Islet precursor cell (in vitro differentiated cells): ENCODE measurements at regions not wholly inside any gene's neighbourhood (a gene's known extent, or its start where the extent isn't known, plus 50 kb on each side); places are given as distances from the start of the nearest gene placed in this dataset.

Experiments
- DNase-seq: peaks from one replicate; pipeline ENCODE4 v3.0.0-alpha.2; 2018

DNA sequence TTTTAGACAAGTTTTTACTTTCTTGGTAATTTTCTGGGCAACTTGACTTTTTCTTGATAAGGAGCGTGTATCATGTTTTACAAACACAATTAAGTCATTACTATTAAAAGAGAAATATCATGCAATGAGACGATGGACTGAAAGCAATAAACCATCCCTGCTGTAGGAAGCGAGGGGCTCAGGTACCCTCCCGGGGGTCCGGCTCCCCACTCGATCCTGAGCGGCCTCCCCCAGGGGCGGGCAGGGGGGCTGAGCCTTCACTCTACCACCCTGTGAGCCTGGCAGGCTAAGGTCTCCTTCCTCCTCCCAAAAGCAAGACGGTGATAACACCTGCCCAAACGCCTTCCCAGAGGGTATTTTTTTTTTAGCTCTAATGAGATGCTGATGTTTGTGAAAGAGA, 51.8 kb upstream of the ADGRA1 start:
- DNase-seq: no peak

DNA sequence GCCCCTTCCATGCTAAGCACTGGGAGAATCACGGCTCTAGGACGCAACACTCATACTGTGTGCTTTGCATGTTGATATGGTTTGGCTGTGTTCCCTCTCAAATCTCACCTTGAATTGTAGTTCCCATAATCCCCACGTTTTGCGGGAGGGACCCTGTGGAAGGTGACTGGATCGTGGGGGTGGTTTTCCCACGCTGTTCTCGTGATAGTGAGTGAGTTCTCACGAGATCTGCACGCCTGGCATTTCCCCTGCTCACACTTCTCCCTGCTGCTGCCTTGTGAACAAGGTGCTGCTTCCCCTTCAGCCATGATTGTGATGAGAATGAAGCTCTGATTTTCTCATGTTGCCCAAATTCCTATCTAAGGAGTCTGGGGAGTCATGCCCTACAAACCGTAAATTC, 53.0 kb upstream of the ADGRA1 start:
- peak; percentile 73 for DNase-seq

DNA sequence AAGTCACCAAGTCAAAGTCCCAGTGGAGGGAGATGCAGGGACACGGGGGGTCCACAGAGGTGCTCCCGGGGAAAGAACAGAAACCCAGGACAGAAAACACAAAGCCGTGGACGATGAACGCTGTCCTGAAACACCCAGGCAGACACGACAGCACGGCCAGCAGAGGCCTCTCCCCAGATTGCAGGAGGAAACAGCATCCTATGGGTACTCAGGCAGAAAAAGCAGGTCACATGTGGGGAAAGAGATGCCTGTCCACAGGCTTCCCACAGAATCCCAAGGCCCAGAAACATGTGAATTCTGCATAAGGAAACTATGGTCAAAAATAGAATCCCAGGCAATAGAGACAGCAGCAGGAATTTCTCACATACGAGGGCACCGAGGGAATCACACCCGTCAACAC, 53.6 kb upstream of the ADGRA1 start:
- DNase-seq: no peak

DNA sequence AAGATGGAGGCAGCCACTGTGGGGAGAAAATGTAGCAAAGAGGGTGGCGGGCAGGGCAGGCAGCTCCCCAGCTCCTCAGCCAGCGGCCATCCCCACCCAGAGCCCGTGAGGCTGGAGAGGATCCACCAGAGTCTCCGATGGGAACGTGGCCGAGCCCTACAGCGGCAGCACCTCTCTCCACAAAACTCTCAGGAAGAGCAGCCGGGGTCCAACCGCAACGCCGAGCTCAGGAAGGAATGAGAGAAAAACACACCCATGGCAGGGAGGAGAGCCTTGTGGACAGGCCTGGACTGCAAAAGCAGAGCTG, 54.0 kb upstream of the ADGRA1 start:
- DNase-seq: no peak

DNA sequence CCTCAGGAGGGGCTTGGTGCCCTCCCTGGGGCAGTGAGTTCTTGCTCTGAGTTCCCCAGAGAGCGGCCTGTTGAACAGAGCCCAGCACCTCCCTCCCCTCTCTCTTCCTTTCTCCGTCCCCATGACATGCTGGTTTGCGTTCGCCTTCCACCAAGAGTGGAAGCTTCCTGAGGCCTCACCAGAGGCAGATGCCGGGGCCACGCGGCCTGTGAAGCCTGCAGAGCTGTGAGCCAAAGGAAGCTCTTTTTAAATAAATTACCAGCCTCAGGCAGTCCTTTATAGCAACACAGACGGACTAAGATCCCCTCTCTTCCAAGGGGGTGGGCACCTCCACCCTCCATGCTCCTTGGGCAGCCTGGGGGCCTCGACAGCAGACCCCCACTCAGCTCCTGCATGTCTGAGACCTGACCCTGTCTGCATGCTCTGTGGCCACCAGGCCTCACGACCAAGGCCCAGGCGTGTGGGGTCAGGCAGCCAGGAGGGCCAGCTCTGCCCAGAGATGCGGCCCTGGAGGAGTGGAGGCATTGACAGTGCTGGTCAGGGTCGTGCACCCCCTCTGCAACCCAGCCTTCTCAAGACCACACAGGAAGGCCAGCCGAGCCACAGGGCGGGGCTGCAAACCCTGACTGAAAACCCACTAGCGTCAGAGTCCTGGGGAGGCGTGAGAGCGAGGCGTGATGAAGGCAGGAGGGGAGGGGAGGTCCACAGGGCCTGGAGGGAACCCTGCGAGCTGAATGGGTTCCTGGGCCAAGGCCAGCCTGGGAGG, 54.6 kb upstream of the ADGRA1 start:
- DNase-seq: no peak

DNA sequence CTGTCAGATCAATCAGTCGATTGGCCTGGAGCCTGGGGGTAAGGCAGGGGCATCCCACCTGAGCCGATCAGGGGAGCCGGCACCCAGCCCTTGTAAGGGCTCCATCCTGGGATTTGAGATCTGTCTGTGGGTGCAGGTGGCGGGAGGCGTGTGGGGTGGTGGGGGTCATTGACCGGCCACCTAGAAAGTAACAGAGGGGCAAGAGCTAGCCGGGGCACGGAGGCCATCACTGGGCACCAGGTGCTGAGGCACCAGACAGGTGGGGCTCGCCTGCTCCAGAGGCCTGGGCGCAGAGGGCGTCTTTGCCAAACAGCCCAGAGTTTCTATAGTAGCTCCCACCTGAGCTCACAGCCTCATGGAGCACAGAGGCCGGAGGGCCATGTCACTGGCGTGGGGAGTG, 55.5 kb upstream of the ADGRA1 start:
- no peak for DNase-seq

DNA sequence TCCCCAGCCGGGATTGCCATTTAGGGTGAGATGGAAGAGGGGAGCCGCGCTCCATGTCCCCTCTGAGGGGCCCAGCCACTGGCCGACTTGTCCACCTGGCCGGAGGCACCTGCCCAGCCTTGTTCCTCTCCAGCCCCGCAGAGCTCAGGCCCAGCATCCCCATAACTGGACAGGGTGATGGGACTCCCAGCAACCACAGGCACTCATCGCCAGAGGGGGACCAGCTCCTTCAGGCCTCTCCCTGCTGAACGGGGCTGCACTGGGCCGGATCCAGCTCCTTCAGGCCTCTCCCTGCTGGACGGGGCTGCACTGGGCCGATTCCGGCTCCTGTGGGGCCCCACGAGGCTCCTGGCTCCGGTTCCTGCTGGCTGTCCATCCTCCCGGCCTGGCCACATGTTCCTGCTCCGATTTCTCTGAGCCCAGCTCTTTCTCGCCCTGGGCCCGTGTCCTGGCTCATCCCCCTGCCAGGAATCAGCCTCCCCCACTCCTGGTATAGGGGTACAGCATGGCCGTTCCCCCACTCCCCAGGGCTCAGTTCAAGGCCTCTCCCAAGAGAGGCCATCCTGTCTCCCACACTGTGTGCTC, 56.1 kb upstream of the ADGRA1 start:
- no peak for DNase-seq

DNA sequence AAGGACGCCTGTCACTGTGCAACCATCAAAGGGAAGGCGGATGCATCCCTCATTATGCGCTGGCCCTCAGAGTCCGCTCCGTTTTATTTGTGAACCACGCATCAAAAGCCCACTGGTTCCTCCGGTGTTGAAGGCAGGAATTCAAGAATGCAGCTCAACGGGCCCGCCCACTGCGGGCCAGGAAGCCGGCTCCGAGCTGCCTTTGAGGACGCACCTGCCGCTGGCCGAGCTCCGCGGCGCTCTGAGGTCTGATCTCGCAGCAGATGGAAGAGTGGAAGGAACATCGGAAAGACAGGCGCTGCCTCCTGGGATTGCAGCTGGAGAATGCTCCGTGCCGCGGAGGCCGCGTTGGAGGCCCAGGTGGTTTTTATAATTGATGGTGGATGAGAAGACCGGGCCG, 56.9 kb upstream of the ADGRA1 start:
- peak; percentile 76 for DNase-seq

DNA sequence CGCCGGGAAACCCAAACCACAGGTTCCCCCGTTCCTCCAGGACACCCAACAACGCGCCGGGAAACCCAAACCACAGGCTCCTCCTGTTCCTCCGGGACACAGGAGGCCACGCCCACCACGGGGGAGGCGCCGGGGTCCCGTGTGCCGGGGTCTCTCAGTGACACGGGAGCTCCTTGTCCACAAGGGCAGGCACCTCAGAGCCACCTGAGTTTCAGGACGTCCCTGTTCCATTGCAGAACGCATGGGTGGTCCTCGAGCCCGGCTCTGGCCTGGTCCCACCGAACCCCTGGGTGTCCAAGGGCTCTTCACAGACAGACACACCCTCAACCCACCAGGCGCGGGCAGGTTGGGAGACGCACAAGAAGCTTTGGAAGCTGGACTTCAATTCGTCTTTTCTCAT, 57.6 kb upstream of the ADGRA1 start:
- no peak for DNase-seq

DNA sequence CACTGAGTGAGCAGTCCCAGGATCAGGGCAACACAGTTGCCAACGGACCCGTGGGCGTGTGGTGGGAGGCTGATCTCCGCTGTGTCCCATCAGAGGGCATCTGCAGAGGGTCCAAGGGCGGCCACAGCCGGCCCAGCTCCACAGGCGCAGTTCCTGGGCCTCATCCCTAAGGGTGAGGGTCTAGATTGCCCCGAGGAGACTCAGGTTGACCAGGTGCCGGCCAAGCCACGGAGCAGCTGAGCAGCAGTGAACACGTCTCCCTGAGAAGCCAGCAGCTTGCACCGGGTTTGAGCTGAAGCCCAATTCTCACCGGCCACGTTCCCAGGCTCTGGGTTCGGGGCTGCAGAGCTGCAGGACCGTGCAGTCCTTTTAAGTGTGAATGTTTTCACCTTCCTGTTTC, 58.8 kb upstream of the ADGRA1 start:
- DNase-seq: no peak

DNA sequence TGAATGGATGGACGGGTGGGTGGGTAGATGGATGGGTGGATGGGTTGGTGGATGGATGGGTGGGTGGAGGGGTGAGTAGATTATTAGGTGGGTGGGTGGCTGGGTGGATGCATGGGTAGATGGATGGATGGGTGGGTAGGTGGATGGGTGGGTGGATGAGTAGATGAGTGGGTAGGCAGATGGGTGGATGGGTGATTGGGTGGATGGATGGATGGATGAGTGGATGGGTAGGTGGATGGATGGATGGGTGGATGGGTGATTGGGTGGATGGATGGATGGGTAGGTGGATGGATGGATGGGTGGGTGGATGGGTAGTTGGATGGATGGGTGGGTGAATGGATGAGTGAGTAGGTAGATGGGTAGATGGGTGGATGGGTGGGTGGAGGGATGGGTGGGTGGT, 59.6 kb upstream of the ADGRA1 start:
- no peak for DNase-seq

DNA sequence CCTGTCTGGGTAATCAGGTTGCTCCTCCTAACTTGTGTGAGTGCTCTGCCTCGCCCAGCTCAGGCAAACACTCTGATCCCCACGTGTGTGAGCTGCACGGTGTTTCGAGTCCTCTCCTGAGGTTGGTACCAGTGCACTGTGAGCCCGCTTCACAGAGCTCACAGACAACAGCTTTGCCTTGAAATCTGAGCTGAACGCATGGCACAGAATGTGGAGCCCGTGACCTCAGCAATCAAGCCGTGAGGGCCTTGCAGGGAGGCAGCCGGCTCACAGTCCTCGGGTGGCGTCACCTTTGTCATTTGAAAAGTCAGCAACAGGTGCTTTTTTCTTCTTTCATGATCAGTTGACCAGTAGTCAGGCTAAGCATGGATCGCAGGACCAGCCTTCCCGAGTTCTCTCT, 60.2 kb upstream of the ADGRA1 start:
- no peak for DNase-seq

DNA sequence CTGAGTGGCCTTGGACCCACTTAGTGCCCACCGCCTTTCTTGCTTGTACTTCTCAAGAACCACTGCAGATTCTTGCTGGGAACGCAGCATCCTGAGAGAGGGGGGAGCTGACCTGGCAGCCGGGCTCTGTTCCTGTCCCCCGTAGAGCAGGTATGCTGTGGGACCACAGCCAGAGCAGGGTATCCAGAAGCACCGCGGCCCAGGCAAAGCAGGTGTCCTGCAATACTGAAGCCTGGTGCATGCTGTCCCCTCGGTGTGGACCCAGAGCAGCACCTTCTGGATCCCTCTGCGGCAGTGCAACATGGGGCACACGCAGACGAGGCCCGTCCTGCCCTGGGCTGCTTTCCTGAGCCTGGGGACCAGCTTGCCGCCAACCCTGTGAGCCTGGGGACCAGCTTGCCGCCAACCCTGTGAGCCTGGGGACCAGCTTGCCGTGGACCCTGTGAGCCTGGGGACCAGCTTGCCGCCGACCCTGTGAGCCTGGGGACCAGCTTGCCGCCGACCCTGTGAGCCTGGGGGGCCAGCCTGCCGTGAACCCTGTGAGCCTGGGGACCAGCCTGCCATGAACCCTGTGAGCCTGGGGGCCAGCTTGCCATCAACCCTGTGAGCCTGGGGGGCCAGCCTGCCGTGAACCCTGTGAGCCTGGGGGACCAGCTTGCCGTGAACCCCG, 60.9 kb upstream of the ADGRA1 start:
- DNase-seq: no peak

DNA sequence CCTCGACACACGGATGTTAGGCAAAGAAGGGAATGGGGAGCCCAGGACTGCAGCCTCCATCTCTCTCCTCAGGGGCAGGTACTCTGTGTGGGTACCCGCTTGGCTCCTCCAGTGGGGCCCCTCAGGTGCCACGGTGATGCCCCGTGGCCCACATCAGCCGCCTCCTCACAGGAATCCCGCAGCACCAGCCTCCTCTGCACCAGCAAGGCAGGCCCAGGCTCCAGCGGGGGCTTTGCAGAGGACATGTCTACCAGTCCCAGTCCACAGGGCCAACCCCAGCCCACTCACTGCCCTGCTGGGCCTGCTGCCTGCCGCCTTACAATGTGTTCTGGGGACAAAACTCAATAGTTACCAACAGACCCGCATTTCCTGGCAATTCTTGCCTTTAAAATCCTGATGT, 61.6 kb upstream of the ADGRA1 start:
- DNase-seq: no peak

DNA sequence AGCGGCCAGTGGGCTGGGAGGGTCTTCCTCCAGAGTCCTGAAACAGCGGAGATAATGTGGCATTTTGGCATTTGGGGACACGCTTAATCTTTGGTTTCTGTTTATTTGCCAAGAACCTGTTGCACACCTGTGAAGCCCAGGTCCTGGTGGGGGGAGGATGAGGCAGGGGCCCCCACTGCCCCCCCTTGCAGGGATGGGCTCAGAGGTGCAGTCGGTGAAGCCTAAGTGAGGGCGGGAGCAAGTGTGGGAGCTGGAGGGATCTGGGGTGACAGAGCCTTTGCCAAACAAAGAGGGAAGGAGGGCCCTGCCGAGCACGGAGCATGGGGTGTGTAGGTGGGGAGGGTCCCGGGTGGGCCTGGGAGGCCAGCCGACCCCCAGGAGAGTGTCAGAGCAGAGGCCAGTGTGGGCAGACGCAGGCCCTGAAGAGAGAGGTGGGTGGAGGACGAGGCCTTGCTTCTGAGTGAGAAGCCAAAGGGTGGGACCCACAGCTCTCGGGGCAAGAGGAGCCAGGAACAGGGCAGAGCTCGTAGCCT, 62.1 kb upstream of the ADGRA1 start:
- no peak for DNase-seq

DNA sequence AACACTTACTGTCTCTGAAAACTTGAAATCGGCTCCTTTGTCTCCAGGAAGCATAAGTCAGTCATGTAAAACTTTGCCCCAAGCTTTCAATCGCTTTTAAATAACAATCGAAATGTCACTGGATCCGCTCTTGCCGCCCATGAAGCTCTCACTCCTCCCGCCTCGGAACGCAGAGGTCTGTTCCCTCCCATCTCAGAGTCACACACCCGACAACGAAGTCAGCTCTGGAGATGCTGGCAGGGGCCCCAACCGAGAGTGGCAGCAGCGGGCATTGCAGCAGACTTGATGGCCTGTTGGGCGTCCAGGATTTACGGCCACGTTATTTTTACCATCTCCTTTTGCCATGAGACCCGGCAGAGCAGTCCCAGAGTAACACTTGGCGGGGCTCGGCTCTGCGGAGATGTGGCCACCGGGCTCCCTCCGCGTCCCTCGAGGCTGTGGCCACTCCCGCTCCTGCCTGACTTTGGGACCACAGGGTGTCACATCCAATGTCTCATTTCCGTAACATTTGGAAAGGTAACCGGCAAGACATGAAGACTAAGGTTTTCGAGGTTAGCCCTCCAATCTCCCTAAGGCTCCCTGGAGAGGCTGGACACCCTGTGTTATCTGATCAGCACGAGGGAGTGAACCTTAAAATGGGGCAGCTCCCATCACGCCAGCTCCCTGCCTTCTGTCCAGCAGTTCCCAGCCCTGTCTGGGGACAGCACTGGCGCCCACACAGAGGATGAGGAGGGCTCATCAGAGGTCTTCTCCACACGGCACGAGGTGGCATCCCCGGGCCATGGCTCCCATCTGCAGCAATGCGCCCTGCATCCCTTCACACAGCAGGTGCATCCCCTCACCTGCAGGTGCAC, 62.8 kb upstream of the ADGRA1 start:
- no peak for DNase-seq

DNA sequence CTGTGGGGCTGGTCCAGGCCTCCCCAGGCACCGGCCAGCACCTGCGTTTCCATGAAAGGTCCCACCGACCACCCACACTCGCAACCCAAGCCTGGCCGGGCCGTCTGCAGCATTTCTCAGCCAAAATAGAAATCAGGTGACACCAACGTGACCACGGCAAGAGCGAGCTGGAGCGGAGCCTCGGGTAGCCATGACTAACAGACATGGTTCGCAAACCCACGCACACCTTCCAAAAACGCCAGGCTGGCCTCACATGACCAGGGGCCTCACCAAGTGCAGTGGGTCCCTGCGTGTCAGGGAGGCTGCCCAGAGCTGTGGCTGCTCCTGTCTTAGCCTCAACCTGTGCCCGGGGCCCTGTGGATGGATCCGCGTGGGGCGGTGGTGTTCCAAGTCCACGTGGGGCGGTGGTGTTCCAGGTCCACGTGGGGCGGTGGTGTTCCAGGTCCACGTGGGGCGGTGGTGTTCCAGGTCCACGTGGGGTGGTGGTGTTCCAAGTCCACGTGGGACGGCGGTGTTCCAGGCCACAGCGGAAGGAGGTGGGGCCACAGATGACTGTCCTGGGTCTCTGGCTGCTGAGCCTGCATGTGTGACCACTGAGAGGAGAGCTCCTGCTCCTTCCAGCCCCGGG, 64.4 kb upstream of the ADGRA1 start:
- no peak for DNase-seq

DNA sequence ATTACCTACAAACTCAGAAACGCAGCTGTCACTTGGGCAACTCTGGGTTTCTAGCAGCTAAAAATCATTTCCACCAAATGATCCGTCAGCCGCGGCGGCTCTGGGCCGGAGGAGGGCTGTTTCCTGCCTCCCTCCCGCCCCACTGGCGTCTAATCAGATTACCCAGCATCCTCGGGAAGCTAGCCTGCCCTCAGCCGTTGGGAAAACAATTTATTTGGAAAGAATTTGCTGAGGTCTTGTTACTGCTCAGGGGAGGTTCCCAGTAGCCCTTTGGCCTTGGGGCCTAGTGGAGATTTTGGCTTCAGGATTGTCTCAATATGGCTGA, 65.0 kb upstream of the ADGRA1 start:
- DNase-seq: no peak

DNA sequence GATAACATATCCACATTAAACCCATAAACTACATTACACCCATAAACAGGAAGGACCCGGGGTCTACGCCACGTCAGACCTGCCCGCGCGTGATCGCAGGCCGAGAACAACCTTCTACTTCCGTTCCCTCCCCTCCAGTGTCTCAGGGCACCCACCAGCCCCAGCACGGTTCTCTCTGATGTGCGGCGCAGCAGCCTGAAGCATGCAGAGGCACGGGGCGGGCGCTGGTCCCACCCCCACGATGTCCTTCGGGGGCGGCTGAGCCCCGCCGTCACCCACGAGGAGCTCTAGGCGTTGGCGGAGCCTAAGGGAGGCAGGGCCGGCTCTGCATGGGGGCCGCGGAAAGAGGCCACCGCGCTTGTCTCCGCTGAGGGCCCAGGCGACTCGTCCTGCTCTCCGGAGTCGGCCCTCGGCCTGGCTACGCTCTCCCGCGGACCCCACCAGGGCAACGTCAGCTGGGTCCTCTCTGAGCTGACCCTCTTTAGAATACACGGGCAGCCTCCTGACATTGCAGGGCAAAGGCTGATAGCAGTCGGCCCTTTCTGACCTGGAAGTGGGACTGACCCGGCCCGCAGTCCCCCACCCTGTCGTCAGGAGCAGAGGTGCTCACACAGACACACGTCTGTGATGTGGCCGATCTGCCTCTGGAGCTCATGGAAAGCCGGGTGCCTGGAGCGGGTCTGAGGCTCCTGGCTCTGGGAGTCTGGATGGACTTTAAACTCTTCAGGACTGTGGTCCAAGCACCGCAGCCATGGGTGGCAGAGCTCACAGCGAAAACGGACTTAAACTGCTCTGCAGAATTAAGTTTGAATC, 65.6 kb upstream of the ADGRA1 start:
- no peak for DNase-seq

DNA sequence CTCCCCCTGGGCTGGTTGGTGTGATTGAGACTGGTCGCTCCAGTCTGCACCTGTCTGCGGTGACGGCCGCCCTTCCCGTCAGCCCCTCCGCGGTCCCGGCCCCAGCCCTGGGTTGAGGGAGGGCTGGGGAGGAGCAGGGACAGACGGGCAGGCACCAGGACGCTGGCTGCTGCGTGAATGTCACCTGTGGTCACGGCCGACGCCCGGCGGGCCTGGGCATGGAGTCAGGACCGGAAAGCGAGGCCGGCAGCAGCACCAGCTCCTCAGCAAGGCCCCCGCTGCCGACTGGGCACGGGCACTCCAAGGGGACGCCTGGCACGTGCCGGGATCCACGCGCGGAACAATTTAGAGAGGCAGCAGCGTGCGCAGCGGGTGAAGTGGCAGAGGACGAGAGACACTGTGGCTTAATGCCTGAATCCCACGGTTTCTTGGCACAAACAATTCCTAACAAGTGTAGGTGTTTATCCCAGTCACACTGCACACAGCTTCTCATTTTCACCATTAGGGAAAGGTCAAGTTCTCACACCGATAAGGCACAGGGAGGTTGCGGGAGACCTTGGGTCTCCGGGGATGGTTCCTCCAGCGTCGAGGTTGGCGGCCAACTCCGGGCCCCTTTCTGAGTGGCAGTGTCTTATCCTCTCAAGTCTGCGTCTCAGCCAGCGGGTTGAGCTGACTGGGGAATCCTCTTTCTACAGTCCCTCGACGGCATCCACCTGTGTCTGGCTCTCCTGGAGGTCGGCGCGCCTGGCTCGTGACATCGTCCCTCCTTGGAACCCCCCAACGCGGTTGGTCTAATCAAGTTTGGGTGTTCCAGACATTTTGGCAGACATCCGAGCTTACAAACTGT, 66.4 kb upstream of the ADGRA1 start:
- no peak for DNase-seq

DNA sequence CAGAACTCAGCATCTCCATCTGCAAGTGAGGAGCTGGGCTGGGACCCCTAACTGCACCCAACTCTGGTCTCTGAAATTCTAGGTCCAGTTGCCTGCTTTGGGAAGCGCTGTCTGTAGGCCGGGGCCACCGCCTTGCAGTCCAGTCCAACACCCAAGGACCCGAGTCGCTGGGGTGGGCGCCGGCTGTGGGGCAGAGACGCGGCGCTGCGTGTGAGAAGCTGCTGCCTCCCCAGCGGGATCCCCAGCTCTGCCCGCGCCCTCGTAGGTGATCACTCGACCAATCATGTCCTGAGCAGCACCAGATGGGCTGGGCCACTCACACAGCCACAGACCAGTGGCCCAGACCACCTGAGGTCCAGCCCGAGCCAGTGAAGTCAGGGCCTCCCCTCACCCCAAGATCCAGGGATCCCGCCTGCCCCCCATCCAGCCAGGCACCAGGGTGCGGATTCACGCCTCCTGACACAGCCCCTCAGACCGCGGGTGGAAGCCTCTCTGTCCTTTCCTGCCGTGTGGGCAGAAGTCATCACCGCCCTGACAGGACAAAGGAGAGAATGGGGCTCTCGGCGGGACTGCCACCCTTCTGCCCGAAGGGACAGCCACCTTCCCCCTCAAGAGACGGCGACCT, 67.4 kb upstream of the ADGRA1 start:
- DNase-seq: no peak
